Kidney epithelial cell (primary cell): ENCODE measurements at regions not wholly inside any gene's neighbourhood (a gene's known extent, or its start where the extent isn't known, plus 50 kb on each side); places are given as distances from the start of the nearest gene placed in this dataset.

ENCODE experiments used
- DNase-seq: peaks from one replicate; pipeline ENCODE4 v3.0.0-alpha.2; 2010; ENCODE audit warnings: low read depth
- H3K27me3 ChIP-seq: 2 replicates; pipeline ENCODE4 v1.6.0; 2011; ENCODE audit warnings: low read length; ENCODE audit not compliant: control insufficient read depth, insufficient read depth
- H3K36me3 ChIP-seq: 2 replicates; pipeline ENCODE4 v1.5.1; 2011; ENCODE audit warnings: low read length; ENCODE audit not compliant: control insufficient read depth, insufficient read depth
- H3K4me3 ChIP-seq: 2 replicates; pipeline ENCODE4 v1.5.1; 2011; ENCODE audit warnings: low read depth, mild to moderate bottlenecking, control low read depth, low read length
- CTCF ChIP-seq: IDR thresholded peaks from 2 replicates; pipeline ENCODE4 v1.5.1; 2011; ENCODE audit warnings: mild to moderate bottlenecking, moderate library complexity, low read length, control low read depth, inconsistent platforms; ENCODE audit not compliant: insufficient read depth, poor library complexity, severe bottlenecking

- peak; percentile 28 for DNase-seq
- no peak overlapping the region for H3K4me3 ChIP-seq
- H3K27me3 ChIP-seq: no peaks in the 10 kb centered on the region
- H3K36me3 ChIP-seq: no peaks in the 10 kb centered on the region
- TF ChIP-seq CTCF: no peak
Observed at GRCh38 chr6:85390775-85391174, 59.1 kb upstream of the NT5E start.

GRCh38 chr6:85390105-85390728 lies 59.7 kb upstream of the NT5E start:
- TF ChIP-seq CTCF: no peak
- no peaks in the 10 kb centered on the region for H3K36me3 ChIP-seq
- H3K27me3 ChIP-seq: no peaks in the 10 kb centered on the region
- no peak for DNase-seq
- no peak overlapping the region for H3K4me3 ChIP-seq

GRCh38 chr6:85389151-85389797 lies 60.6 kb upstream of the NT5E start:
- Histone ChIP-seq H3K36me3 (no peaks in the 10 kb centered on the region), H3K4me3 (no peak overlapping the region), H3K27me3 (no peaks in the 10 kb centered on the region)
- DNase-seq: no peak
- TF ChIP-seq CTCF: no peak

- no peaks in the 10 kb centered on the region for H3K36me3 ChIP-seq
- no peak for TF ChIP-seq CTCF
- no peak for DNase-seq
Observed at GRCh38 chr6:85388531-85388930, 61.4 kb upstream of the NT5E start.

DNA sequence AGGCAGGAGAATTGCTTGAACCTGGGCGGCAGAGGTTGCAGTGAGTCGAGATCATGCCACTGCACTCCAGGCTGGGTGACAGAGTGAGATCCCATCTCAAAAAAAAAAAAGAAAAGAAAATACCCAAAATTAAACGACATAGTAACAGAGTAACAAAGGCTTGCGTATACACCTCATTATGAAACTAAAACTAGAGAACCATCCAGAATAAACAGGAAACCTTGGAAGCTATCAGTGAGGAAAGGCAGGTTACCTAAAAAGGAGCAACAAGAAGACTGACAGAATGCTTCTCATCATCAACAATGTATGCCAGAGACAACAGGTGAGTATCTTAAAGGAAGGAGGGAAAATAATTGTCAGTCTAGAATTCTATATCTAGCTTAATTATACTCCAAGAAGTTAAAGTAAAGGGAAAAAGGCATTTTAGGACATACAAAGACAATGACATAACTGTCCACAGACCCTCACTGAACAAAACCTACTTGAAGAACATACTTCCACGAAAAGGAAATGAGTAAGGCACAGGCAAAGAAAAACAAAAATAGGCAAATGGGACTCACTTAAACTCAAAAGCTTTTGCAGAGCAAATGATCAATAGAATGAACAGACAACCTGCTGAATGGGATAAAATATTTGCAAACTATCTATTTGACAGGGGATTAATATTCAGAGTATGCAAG lies 64.1 kb upstream of the NT5E start:
- Histone ChIP-seq H3K4me3 (no peak overlapping the region), H3K36me3 (no peaks in the 10 kb centered on the region), H3K27me3 (no peaks in the 10 kb centered on the region)
- TF ChIP-seq CTCF: no peak
- no peak for DNase-seq

More at GRCh38 chr6:85388531-85388930, 61.4 kb upstream of the NT5E start:
- no peak overlapping the region for H3K4me3 ChIP-seq
- no peaks in the 10 kb centered on the region for H3K27me3 ChIP-seq
